BLaER1 treated with 17β-estradiol and CSF1 and Interleukin-3, amounts not matched to agents 10 nM and 100 nM (cell line): ENCODE measurements at regions not wholly inside any gene's neighbourhood (a gene's known extent, or its start where the extent isn't known, plus 50 kb on each side); places are given as distances from the start of the nearest gene placed in this dataset.
"Not testable (repeated sequence)": the region's sequence is repeated elsewhere in the genome, so short reads cannot be mapped to it uniquely, and the experiment has no call there.

ENCODE experiments used
- H3K27ac ChIP-seq, 11 experiments: shearing (Covaris generic); formaldehyde crosslinking; 2 replicates each; pipeline ENCODE4 v1.8.1; 2022
- H3K27me3 ChIP-seq, 11 experiments: shearing (Covaris generic); formaldehyde crosslinking; 2 replicates each; pipeline ENCODE4 v1.8.1; 2022
- H3K36me3 ChIP-seq, 11 experiments: shearing (Covaris generic); formaldehyde crosslinking; 2 replicates each; pipeline ENCODE4 v1.8.1; 2022
- H3K4me1 ChIP-seq, 10 experiments: shearing (Covaris generic); formaldehyde crosslinking; 2 replicates each; pipeline ENCODE4 v1.8.1; 2022
- H3K4me2 ChIP-seq, 11 experiments: shearing (Covaris generic); formaldehyde crosslinking; 2 replicates each; pipeline ENCODE4 v1.8.1; 2022
- H3K4me3 ChIP-seq, 10 experiments: shearing (Covaris generic); formaldehyde crosslinking; 2 replicates each; pipeline ENCODE4 v1.8.1; 2022
- H3K9ac ChIP-seq, 11 experiments: shearing (Covaris generic); formaldehyde crosslinking; 2 replicates each; pipeline ENCODE4 v1.8.1; 2022
- H3K9me3 ChIP-seq, 11 experiments: shearing (Covaris generic); formaldehyde crosslinking; replicated peaks in 1 of 11; 2 replicates each; pipeline ENCODE4 v1.8.1; 2022
- H4K20me1 ChIP-seq, 11 experiments: shearing (Covaris generic); formaldehyde crosslinking; 2 replicates each; pipeline ENCODE4 v1.8.1; 2022
- Cebpa-rat ChIP-seq, 11 experiments: shearing (Covaris generic); IDR thresholded peaks; 2 replicates each; pipeline ENCODE4 v1.8.1; 2022

GRCh38 chr10:123359539-123359938 is 205.3 kb downstream of the BUB3 start:
- Histone ChIP-seq H3K4me1 (peaks cover 0 to 28% (median 5%) of the 10 kb centered on the region in 10 experiments; a peak in 9 of 20 replicates), H3K9ac (no peak overlapping the region), H3K4me3 (no peak overlapping the region), H3K27me3 (no peaks in the 10 kb centered on the region), H3K9me3 (peaks cover 0 to 35% (median 7%) of the 10 kb centered on the region in 11 experiments; a peak in 10 of 22 replicates), H3K4me2 (0 out of 22 replicates have a peak overlapping the region, but pooled peaks of 3 of the 11 experiments have one; percentile 3 to 31 (median 4)), H4K20me1 (no peaks in the 10 kb centered on the region), H3K27ac (no peak overlapping the region), H3K36me3 (peaks cover 0 to 23% (median 3%) of the 10 kb centered on the region in 11 experiments; a peak in 6 of 22 replicates)
- no peak for TF ChIP-seq Cebpa-rat (IDR thresholded peaks at IDR 0.05)

GRCh38 chr10:123361832-123362231 is 207.6 kb downstream of the BUB3 start:
- no peak overlapping the region for H3K4me2 ChIP-seq

DNA sequence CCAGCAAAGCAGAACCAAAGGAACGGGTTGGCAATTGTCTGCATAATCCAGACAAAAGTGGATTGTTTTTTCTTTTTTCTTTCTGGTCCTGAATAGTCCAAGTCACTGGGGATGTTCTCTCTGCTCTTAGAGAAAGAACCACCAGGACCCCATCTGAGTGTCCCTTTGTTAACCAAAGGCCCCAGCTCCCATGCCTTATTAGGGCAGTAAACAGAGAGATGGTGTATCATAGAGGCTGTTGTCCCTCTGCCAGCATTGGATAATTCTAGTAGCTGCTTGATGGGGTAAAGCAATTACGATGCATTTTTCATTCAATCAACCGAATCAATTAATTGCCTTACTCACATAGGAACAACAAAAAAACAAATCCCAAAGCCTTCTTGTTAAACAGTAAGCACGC is 213.0 kb downstream of the BUB3 start:
- H3K4me1 ChIP-seq: no peaks in the 10 kb centered on the region
- H3K27ac ChIP-seq: no peak overlapping the region
- H3K9ac ChIP-seq: no peak overlapping the region
- no peak overlapping the region for H3K4me3 ChIP-seq
- H3K9me3 ChIP-seq: peaks cover 10 to 49% (median 26%) of the 10 kb centered on the region in 11 experiments; a peak in 21 of 22 replicates
- H4K20me1 ChIP-seq: no peaks in the 10 kb centered on the region
- H3K4me2 ChIP-seq: no peak overlapping the region
- peaks cover 0 to 24% (median 3%) of the 10 kb centered on the region in 11 experiments; a peak in 7 of 22 replicates for H3K36me3 ChIP-seq
- no peak for TF ChIP-seq Cebpa-rat (IDR thresholded peaks at IDR 0.05)
- H3K27me3 ChIP-seq: no peaks in the 10 kb centered on the region

More at GRCh38 chr10:123361832-123362231, 207.6 kb downstream of the BUB3 start:
- H3K9me3 ChIP-seq: peaks cover 0 to 35% (median 7%) of the 10 kb centered on the region in 11 experiments; a peak in 10 of 22 replicates
- no peak overlapping the region for H3K9ac ChIP-seq
- H4K20me1 ChIP-seq: no peaks in the 10 kb centered on the region
- TF ChIP-seq Cebpa-rat (IDR thresholded peaks at IDR 0.05): no peak
- H3K27ac ChIP-seq: no peak overlapping the region
- no peak overlapping the region for H3K4me3 ChIP-seq
- peaks cover 0 to 31% (median 3%) of the 10 kb centered on the region in 11 experiments; a peak in 7 of 22 replicates for H3K36me3 ChIP-seq
- H3K4me1 ChIP-seq: peaks cover 0 to 12% (median 0%) of the 10 kb centered on the region in 10 experiments; a peak in 3 of 20 replicates
- H3K27me3 ChIP-seq: no peaks in the 10 kb centered on the region

GRCh38 chr10:123371626-123372025 is 217.4 kb downstream of the BUB3 start:
- H3K4me3 ChIP-seq, H3K4me2 ChIP-seq, H3K4me1 ChIP-seq, H3K27me3 ChIP-seq, H4K20me1 ChIP-seq, H3K9ac ChIP-seq, H3K27ac ChIP-seq: not testable (repeated sequence)
- peaks cover 10 to 50% (median 39%) of the 10 kb centered on the region in 11 experiments; a peak in 21 of 22 replicates for H3K9me3 ChIP-seq
- peaks cover 0 to 16% (median 0%) of the 10 kb centered on the region in 11 experiments; a peak in 6 of 22 replicates for H3K36me3 ChIP-seq

DNA sequence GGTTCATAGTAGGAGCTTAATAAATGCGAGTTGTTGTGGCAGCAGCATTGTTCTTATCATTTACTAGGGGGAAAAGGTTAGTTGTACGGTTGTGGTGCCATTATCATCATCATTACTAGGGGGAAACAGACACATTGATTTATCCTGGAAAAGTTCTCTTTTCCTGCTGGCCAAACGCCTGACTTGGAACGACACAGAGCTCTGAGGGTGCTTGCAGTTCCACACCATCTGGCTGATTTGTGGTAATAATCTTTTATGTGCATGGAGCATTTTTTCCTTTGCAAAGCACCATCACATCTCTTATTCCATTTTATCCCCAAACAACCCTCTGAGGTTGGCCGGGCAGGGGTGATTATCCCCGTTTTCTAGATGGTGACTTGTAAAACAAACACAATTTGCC is 219.4 kb downstream of the BUB3 start:
- H3K9ac ChIP-seq: no peak overlapping the region
- no peak for TF ChIP-seq Cebpa-rat (IDR thresholded peaks at IDR 0.05)
- H3K36me3 ChIP-seq: peaks cover 0 to 12% (median 0%) of the 10 kb centered on the region in 11 experiments; a peak in 5 of 22 replicates
- H4K20me1 ChIP-seq: no peaks in the 10 kb centered on the region
- H3K27ac ChIP-seq: no peak overlapping the region
- H3K4me3 ChIP-seq: no peak overlapping the region
- H3K9me3 ChIP-seq: peaks cover 10 to 49% (median 38%) of the 10 kb centered on the region in 11 experiments; a peak in 21 of 22 replicates
- H3K4me2 ChIP-seq: no peak overlapping the region
- no peaks in the 10 kb centered on the region for H3K4me1 ChIP-seq
- H3K27me3 ChIP-seq: no peaks in the 10 kb centered on the region

DNA sequence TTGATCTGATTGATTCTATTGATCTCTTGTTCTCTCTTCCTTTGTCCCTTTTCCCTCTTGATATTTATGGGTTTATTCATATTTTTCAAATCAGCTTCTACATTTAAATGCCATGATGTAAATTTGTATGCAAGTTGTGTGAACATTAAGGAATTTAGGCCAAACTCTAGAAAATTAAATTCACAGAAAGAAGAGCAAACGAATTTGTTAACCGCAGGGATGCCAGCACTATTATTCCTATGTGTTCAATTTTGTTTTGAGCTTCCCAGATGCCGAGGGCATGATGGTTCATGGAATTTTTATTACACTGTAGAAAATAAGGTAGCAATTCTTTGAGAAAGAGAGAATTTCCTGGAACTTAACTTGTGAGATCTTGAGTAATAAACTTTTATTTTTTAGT is 220.9 kb downstream of the BUB3 start:
- no peaks in the 10 kb centered on the region for H3K27me3 ChIP-seq
- no peak overlapping the region for H3K9ac ChIP-seq
- TF ChIP-seq Cebpa-rat (IDR thresholded peaks at IDR 0.05): no peak
- no peaks in the 10 kb centered on the region for H3K4me1 ChIP-seq
- H3K36me3 ChIP-seq: peaks cover 0 to 8% (median 0%) of the 10 kb centered on the region in 11 experiments; a peak in 5 of 22 replicates
- H4K20me1 ChIP-seq: no peaks in the 10 kb centered on the region
- H3K27ac ChIP-seq: no peak overlapping the region
- H3K4me3 ChIP-seq: no peak overlapping the region
- H3K9me3 ChIP-seq: peaks cover 3 to 38% (median 33%) of the 10 kb centered on the region in 11 experiments; a peak in 21 of 22 replicates
- H3K4me2 ChIP-seq: no peak overlapping the region

- Histone ChIP-seq H3K27ac (no peak overlapping the region), H3K9ac (no peak overlapping the region), H3K4me3 (no peak overlapping the region), H3K4me1 (peaks cover 0 to under 1% (median 0%) of the 10 kb centered on the region in 10 experiments; a peak in 5 of 20 replicates), H3K9me3 (peaks cover 0 to 34% (median 26%) of the 10 kb centered on the region in 11 experiments; a peak in 16 of 22 replicates), H3K36me3 (peaks cover 0 to 8% (median 0%) of the 10 kb centered on the region in 11 experiments; a peak in 5 of 22 replicates), H3K27me3 (no peaks in the 10 kb centered on the region), H4K20me1 (no peaks in the 10 kb centered on the region), H3K4me2 (no peak overlapping the region)
- no peak for TF ChIP-seq Cebpa-rat (IDR thresholded peaks at IDR 0.05)
These were observed 221.5 kb downstream of the BUB3 start for GRCh38 chr10:123375738-123376137.

DNA sequence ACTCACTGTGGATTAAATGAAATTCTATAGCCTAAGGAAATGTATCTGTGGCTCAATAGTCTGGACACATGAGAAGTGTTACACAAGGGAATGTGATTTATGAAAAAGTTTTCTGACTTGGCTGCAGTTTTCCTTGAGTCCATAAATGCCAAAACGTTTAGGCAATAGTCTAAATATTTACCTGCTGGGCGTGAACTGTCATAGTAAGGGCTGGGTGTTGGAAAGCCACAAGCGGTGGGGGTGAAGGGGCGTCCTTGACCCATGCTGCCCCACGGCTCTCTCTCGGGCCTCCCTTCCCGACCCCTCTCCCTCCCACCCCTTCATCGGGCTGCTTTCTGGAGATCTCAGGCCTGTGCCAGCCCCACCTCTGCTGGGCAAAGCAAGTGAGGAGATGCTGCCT is 223.7 kb downstream of the BUB3 start:
- H3K4me3 ChIP-seq: no peak overlapping the region
- H3K27ac ChIP-seq: no peak overlapping the region
- no peaks in the 10 kb centered on the region for H4K20me1 ChIP-seq
- peaks cover 0 to 6% (median 0%) of the 10 kb centered on the region in 11 experiments; a peak in 5 of 22 replicates for H3K36me3 ChIP-seq
- no peak for TF ChIP-seq Cebpa-rat (IDR thresholded peaks at IDR 0.05)
- H3K27me3 ChIP-seq: no peaks in the 10 kb centered on the region
- peaks cover 13 to 37% (median 28%) of the 10 kb centered on the region in 11 experiments; a peak in 21 of 22 replicates for H3K9me3 ChIP-seq
- no peak overlapping the region for H3K9ac ChIP-seq
- H3K4me1 ChIP-seq: peaks cover 7 to 22% (median 20%) of the 10 kb centered on the region in 10 experiments; a peak in 19 of 20 replicates
- no peak overlapping the region for H3K4me2 ChIP-seq

DNA sequence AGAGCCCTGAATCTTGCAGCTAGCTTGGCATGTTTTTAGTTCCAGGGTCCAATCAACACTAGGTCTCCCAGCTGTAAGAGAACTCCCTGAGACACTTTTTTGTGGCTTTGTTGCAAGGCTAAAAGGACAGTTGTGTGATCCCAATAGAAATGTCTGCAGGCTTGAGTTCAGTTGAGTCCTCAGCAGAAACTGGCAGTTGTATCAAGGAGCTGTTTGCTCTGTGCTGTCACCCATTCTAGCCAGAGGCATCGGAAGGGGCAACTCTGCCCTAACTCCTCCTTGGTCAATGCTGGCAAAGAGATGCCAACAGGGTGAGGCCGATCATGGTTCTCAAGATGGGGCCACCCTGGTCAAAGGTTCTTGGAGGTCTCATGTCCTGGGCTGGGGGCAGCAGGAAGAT is 224.1 kb downstream of the BUB3 start:
- no peaks in the 10 kb centered on the region for H4K20me1 ChIP-seq
- H3K9me3 ChIP-seq: peaks cover 14 to 35% (median 25%) of the 10 kb centered on the region in 11 experiments; a peak in 21 of 22 replicates
- no peak overlapping the region for H3K4me3 ChIP-seq
- H3K36me3 ChIP-seq: peaks cover 0 to 6% (median 0%) of the 10 kb centered on the region in 11 experiments; a peak in 5 of 22 replicates
- TF ChIP-seq Cebpa-rat (IDR thresholded peaks at IDR 0.05): no peak
- H3K4me2 ChIP-seq: no peak overlapping the region
- H3K4me1 ChIP-seq: peaks cover 7 to 27% (median 24%) of the 10 kb centered on the region in 10 experiments; a peak in 19 of 20 replicates
- no peaks in the 10 kb centered on the region for H3K27me3 ChIP-seq
- no peak overlapping the region for H3K27ac ChIP-seq
- no peak overlapping the region for H3K9ac ChIP-seq
